LNCaP clone FGC (cell line): ENCODE measurements at regions not wholly inside any gene's neighbourhood (a gene's known extent, or its start where the extent isn't known, plus 50 kb on each side); places are given as distances from the start of the nearest gene placed in this dataset.

ENCODE experiments used
- DNase-seq: peaks from one replicate; pipeline ENCODE4 v3.0.0-alpha.2; 2011; ENCODE audit warnings: low read depth
- H3K4me3 ChIP-seq: 2 replicates; pipeline ENCODE4 v1.5.1; 2011; ENCODE audit warnings: mild to moderate bottlenecking, low read depth, low read length, control low read depth
- CTCF ChIP-seq: IDR thresholded peaks from 2 replicates; pipeline ENCODE4 v1.5.1; 2012; ENCODE audit warnings: mild to moderate bottlenecking; ENCODE audit not compliant: control insufficient read depth, insufficient read depth; ENCODE audit errors: extremely low read depth

DNA sequence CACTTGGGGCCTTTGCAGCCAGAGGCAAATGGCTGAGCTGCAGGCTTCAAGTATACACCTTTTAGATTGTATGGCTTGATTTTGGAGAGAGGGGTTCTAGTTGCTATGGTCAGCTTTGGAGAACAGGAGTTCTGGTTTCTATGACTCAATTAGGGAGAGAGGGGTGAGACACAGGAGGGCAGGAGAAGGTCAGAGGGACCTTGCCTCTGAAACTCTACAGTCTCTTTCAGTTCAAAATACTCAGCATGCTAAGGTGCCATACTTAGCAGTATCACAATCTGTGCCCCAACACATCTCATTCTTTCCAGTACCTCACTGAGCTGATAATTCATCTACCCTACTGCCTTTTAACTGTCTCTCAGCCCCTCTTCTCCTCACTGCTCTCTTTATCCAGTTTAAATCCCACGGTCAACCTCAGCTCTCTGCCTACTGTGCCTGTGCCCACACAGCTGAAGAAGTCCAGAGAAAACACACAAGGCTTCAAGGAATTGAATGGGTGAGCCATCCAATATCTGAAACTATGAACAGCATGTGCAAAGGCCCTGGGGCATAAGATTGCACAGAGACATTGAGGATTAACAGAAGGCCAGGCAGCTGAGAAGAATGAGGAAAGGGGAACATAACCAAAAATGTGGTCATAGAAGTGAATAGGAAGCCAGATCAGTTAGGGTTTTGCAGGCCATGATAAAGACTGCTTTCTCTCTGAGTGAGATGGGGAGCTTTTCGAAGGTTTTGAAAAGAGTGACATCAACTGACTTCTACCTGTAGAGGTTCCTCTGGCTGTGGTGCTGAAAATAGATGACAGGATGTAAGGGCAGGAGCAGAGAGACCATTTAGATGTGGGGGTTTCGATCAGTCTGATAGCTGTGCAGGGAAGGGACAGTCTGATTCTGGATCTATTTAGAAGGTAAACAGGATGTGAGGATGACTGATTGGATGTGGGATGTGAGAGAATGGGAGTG, 54.5 kb upstream of the C3orf80 start:
- no peak for DNase-seq
- H3K4me3 ChIP-seq, result no peak overlapping the region
- TF ChIP-seq CTCF, result no peak

DNA sequence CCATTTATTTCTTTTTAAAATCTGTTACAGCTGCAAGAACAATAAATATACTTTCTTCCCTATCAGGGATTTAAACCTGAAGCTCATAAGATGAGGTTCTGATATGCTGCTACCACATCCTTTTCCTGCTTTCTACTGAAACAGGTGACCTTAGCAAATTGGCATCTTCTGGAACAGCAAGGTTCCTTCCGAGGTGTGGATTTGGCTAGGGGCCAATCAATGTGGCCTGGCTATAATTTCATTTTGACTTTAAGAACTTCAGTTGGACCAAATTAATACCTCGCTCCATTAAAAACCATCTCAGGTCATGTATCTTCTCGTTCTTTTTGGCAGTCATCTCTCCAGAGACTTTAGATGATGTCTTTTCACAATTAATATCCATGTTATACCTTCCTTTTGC, 53.4 kb upstream of the C3orf80 start:
- no peak for DNase-seq
- no peak for TF ChIP-seq CTCF
- H3K4me3 ChIP-seq, result no peak overlapping the region

DNA sequence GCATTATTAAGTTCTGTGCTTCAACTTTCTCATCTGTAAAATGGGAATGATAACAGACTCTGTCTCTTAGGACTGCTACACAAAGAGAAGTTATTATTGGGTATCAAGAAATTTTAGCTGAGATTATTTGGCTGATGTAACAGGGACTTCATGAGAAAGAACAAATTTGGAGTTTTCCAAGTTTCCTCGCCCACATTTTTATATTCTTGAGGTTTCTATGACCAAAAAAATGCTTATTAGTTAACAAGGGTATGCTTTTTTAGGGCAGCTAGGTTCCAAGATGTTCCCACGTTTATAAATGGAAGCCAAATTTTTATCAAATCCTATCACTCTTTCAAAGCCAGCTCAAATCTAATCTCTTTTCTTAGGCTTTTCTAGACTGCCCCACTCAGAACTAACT, 50.6 kb upstream of the C3orf80 start:
- no peak for DNase-seq
- TF ChIP-seq CTCF, result no peak
- H3K4me3 ChIP-seq, result no peak overlapping the region
